Heart left ventricle (tissue), 13 donors: ENCODE measurements at regions not wholly inside any gene's neighbourhood (a gene's known extent, or its start where the extent isn't known, plus 50 kb on each side); places are given as distances from the start of the nearest gene placed in this dataset.

ENCODE experiments used
- POLR2A ChIP-seq, 2 donors: fragments of 450-650 bp; IDR thresholded peaks; one replicate each; pipeline ENCODE4 v1.6.1; 2017; ENCODE audit warnings: antibody characterized with exemption in 2 of 2, mild to moderate bottlenecking in 2 of 2, moderate library complexity in 2 of 2
- TF ChIP-seq, protein P1 (sequence below), 12 donors: fragments of 200-600 bp; sonication (generic) in 4 of 12; IDR thresholded peaks; one replicate each; pipeline versions ENCODE4 v1.5.0 to v1.8.0; 2018 to 2022; ENCODE audit warnings: antibody characterized with exemption in 12 of 12, mild to moderate bottlenecking in 5 of 12
- donor health status: ischemic (EF 13 %, LVEDD 7.1; RV severe dilation, severe dysfunction).
- donor health status: DM: no; HTN: yes; CAD: no.
- donor health status: DM: no; HTN: no; CAD: no.
- donor health status: ischemic (EF 25% LVEDD 6.9; RV normal size, moderate dysfunction).
- donor health status: ischemic (EF 25% LVEDD 5.7; RV mildly dilated, moderate dysfunction).
- donor health status: ischemic (EF 35%, LVEDD 5.7; RV mildly dilated, moderate dysfunction).
- donor health status: nonischemic (EF 11% LVEDD 7.7; RV severe dilation, severe dysfunction).
- donor health status: DM: yes; HTN: yes; CAD: no.
- donor health status: PGD.
- donor health status: ischemic (EF 29% LVEDD 5.4; RV normal size, mild dysfunction).
- donor health status: nonischemic (EF 23%, LVEDD 6.1; RV moderate dilation, normal function).

DNA sequence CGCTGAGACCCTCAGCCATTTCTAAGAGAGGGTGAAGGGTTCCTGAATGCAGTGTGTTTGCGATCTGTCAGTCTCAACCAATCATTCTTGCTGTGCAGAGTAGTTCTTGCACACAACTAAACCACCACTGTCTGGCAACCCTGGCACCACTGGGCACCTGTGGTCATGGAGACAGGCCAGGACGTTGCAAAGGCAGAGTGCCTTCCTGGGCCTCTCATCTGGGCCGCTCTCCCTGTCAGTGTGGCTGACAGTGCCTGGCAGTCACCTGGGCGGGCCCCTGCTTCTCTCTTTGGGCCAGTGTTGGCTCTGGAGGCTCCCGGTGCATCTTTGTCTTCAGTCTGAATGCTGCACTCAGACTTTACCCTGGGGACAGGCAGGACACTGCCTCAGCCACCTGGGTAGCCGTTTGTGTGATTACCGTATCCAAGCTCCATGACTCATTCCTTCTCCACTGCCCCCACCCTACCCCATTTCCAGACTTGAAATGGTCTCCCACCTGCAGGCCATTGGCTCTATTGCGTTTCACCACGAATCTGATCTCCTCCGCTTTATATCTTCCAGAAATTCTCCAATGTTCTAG lies 104.6 kb upstream of the KLF13 start:
- TF ChIP-seq, protein P1, sequence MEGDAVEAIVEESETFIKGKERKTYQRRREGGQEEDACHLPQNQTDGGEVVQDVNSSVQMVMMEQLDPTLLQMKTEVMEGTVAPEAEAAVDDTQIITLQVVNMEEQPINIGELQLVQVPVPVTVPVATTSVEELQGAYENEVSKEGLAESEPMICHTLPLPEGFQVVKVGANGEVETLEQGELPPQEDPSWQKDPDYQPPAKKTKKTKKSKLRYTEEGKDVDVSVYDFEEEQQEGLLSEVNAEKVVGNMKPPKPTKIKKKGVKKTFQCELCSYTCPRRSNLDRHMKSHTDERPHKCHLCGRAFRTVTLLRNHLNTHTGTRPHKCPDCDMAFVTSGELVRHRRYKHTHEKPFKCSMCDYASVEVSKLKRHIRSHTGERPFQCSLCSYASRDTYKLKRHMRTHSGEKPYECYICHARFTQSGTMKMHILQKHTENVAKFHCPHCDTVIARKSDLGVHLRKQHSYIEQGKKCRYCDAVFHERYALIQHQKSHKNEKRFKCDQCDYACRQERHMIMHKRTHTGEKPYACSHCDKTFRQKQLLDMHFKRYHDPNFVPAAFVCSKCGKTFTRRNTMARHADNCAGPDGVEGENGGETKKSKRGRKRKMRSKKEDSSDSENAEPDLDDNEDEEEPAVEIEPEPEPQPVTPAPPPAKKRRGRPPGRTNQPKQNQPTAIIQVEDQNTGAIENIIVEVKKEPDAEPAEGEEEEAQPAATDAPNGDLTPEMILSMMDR (IDR thresholded peaks at IDR 0.05) = no peak
- TF ChIP-seq POLR2A (IDR thresholded peaks at IDR 0.05) = no peak
